ENCODE measurements at regions not wholly inside any gene's neighbourhood (a gene's known extent, or its start where the extent isn't known, plus 50 kb on each side); places are given as distances from the start of the nearest gene placed in this dataset.

DNA sequence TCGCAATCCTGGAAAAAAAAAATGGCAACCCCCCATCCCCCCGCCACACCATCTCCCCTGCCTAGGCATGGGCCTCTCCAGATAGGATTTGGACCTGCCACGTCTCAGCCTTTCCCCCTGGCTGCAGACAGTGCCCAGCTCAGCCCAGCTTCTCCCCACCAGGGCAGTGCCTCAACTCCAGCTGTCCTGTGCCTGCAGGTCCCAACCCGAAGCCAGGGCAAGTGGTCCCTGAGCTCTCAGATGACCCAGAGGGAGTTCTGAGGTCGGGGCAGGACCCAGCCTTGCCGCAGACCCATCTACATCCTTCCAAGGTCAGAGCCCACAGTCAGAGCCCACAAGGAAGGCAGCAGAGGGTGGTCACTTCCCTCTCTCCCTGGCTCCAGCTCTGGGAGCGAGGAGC is 86.7 kb upstream of the POU3F1 start:
- no peak overlapping the region for H3K23ac ChIP-seq (ENCODE audit: low read length in 2 of 2)
- H3K36me3 ChIP-seq (ENCODE audit: control insufficient read depth in 1 of 2, insufficient read depth in 2 of 2, low read depth in 1 of 2, low read length in 2 of 2) = no peaks in the 10 kb centered on the region
- no peaks in the 10 kb centered on the region for H3K79me1 ChIP-seq (replicated peaks; ENCODE audit: low read length, poor library complexity, severe bottlenecking)
- H2BK120ac ChIP-seq (ENCODE audit: low read depth, low read length) = no peak overlapping the region
- H2BK15ac ChIP-seq (ENCODE audit: low read depth, poor library complexity, severe bottlenecking) = no peak overlapping the region
- H3K4ac ChIP-seq (ENCODE audit: low read depth in 1 of 2, low read length in 2 of 2) = no peak overlapping the region
- H3K18ac ChIP-seq (ENCODE audit: low read depth in 1 of 2, low read length in 2 of 2) = no peak overlapping the region
- H3K9me3 ChIP-seq (ENCODE audit: control insufficient read depth, low read length) = no peaks in the 10 kb centered on the region
- no peak for DNase-seq
- H3K4me2 ChIP-seq (ENCODE audit: low read length, poor library complexity, severe bottlenecking) = no peak overlapping the region
- H2BK5ac ChIP-seq (ENCODE audit: low read depth, low read length, poor library complexity, severe bottlenecking) = no peak overlapping the region
- H2AFZ ChIP-seq (ENCODE audit: low read depth, low read length) = no peak overlapping the region
- H3K9ac ChIP-seq (ENCODE audit: low read length) = no peak overlapping the region
- H3K4me1 ChIP-seq (ENCODE audit: control insufficient read depth, insufficient read depth, low read depth, low read length) = peaks cover 12% of the 10 kb centered on the region
- no peak overlapping the region for H3K27ac ChIP-seq (ENCODE audit: low read length, poor library complexity, severe bottlenecking)
- H4K91ac ChIP-seq (ENCODE audit: low read length) = no peak overlapping the region
- H2AK5ac ChIP-seq (ENCODE audit: low read length, severe bottlenecking) = no peak overlapping the region
- peaks cover 51 to 79% of the 10 kb centered on the region in 2 experiments for H3K27me3 ChIP-seq (ENCODE audit: control insufficient read depth in 1 of 2, insufficient read depth in 1 of 2, low read length in 2 of 2)
- WGBS = 71% methylated on average over 7 of the region's 7 CpGs
- no peak overlapping the region for H2BK12ac ChIP-seq (ENCODE audit: low read length in 2 of 2)
- no peak overlapping the region for H4K8ac ChIP-seq (ENCODE audit: low read length)
- no peak overlapping the region for H3K4me3 ChIP-seq (ENCODE audit: insufficient read depth in 1 of 2, low read depth in 1 of 2, low read length in 2 of 2)
- no peak overlapping the region for H3K14ac ChIP-seq (ENCODE audit: low read length in 2 of 2)

- Histone ChIP-seq H2AFZ (ENCODE audit: low read depth, low read length) (no peak overlapping the region), H3K4me3 (ENCODE audit: insufficient read depth in 1 of 2, low read depth in 1 of 2, low read length in 2 of 2) (no peak overlapping the region), H3K4me1 (ENCODE audit: control insufficient read depth, insufficient read depth, low read depth, low read length) (peaks cover 9% of the 10 kb centered on the region), H3K23ac (ENCODE audit: low read length in 2 of 2) (no peak overlapping the region), H3K27ac (ENCODE audit: low read length, poor library complexity, severe bottlenecking) (no peak overlapping the region), H2AK5ac (ENCODE audit: low read length, severe bottlenecking) (no peak overlapping the region), H3K4ac (ENCODE audit: low read depth in 1 of 2, low read length in 2 of 2) (no peak overlapping the region), H4K91ac (ENCODE audit: low read length) (no peak overlapping the region), H3K9ac (ENCODE audit: low read length) (no peak overlapping the region), H3K9me3 (ENCODE audit: control insufficient read depth, low read length) (no peaks in the 10 kb centered on the region), H3K18ac (ENCODE audit: low read depth in 1 of 2, low read length in 2 of 2) (no peak overlapping the region), H2BK5ac (ENCODE audit: low read depth, low read length, poor library complexity, severe bottlenecking) (no peak overlapping the region), H3K4me2 (ENCODE audit: low read length, poor library complexity, severe bottlenecking) (no peak overlapping the region), H4K8ac (ENCODE audit: low read length) (no peak overlapping the region), H3K36me3 (ENCODE audit: control insufficient read depth in 1 of 2, insufficient read depth in 2 of 2, low read depth in 1 of 2, low read length in 2 of 2) (no peaks in the 10 kb centered on the region), H3K14ac (ENCODE audit: low read length in 2 of 2) (no peak overlapping the region), H2BK15ac (ENCODE audit: low read depth, poor library complexity, severe bottlenecking) (no peak overlapping the region), H3K79me1 (replicated peaks; ENCODE audit: low read length, poor library complexity, severe bottlenecking) (no peaks in the 10 kb centered on the region), H2BK120ac (ENCODE audit: low read depth, low read length) (no peak overlapping the region), H3K27me3 (ENCODE audit: control insufficient read depth in 1 of 2, insufficient read depth in 1 of 2, low read length in 2 of 2) (peaks cover 56 to 79% of the 10 kb centered on the region in 2 experiments), H2BK12ac (ENCODE audit: low read length in 2 of 2) (no peak overlapping the region)
- DNase-seq = no peak
- 90% methylated on average over 6 of the region's 6 CpGs for WGBS
These were observed 86.1 kb upstream of the POU3F1 start for GRCh38 chr1:38132681-38133080.

- Histone ChIP-seq H3K27ac (ENCODE audit: low read length, poor library complexity, severe bottlenecking) (no peak overlapping the region), H3K18ac (ENCODE audit: low read depth in 1 of 2, low read length in 2 of 2) (no peak overlapping the region), H2AFZ (ENCODE audit: low read depth, low read length) (no peak overlapping the region), H2AK5ac (ENCODE audit: low read length, severe bottlenecking) (no peak overlapping the region), H2BK120ac (ENCODE audit: low read depth, low read length) (no peak overlapping the region), H3K36me3 (ENCODE audit: control insufficient read depth in 1 of 2, insufficient read depth in 2 of 2, low read depth in 1 of 2, low read length in 2 of 2) (peaks cover 0 to 3% of the 10 kb centered on the region in 2 experiments), H3K79me1 (replicated peaks; ENCODE audit: low read length, poor library complexity, severe bottlenecking) (no peaks in the 10 kb centered on the region), H2BK15ac (ENCODE audit: low read depth, poor library complexity, severe bottlenecking) (no peak overlapping the region), H2BK12ac (ENCODE audit: low read length in 2 of 2) (no peak overlapping the region), H3K9me3 (ENCODE audit: control insufficient read depth, low read length) (no peaks in the 10 kb centered on the region), H4K8ac (ENCODE audit: low read length) (no peak overlapping the region), H3K27me3 (ENCODE audit: control insufficient read depth in 1 of 2, insufficient read depth in 1 of 2, low read length in 2 of 2) (peaks cover 60 to 70% of the 10 kb centered on the region in 2 experiments), H3K4me3 (ENCODE audit: insufficient read depth in 1 of 2, low read depth in 1 of 2, low read length in 2 of 2) (no peak overlapping the region), H4K91ac (ENCODE audit: low read length) (no peak overlapping the region), H3K23ac (ENCODE audit: low read length in 2 of 2) (no peak overlapping the region), H3K14ac (ENCODE audit: low read length in 2 of 2) (no peak overlapping the region), H3K4me1 (ENCODE audit: control insufficient read depth, insufficient read depth, low read depth, low read length) (peaks cover under 1% of the 10 kb centered on the region), H3K4me2 (ENCODE audit: low read length, poor library complexity, severe bottlenecking) (no peak overlapping the region), H3K9ac (ENCODE audit: low read length) (no peak overlapping the region), H3K4ac (ENCODE audit: low read depth in 1 of 2, low read length in 2 of 2) (no peak overlapping the region), H2BK5ac (ENCODE audit: low read depth, low read length, poor library complexity, severe bottlenecking) (no peak overlapping the region)
- 53% methylated on average over 5 of the region's 6 CpGs for WGBS
- no peak for DNase-seq
These were observed 84.5 kb upstream of the POU3F1 start for GRCh38 chr1:38131024-38131585.

DNA sequence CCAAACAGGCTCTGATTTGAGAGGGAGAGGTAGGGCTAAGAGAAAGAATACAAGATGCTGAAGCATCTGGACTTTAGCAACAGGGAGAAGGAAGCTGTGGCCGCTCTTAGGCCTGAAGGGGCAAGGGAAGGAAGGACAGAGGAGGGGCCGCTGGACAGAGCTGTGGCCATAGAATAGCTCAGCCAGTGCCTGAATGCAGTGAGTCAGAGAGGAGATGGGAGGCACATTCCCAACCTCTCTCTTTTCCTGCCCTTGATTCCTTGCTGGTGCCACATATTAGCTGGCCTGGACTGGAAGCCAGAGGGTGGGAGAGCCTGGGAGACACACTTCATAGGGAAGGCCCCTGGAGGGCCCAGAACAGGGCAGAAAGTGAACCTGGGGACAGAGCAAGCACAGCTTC is 83.4 kb upstream of the POU3F1 start:
- Histone ChIP-seq H2AK5ac (ENCODE audit: low read length, severe bottlenecking) (no peak overlapping the region), H2BK120ac (ENCODE audit: low read depth, low read length) (no peak overlapping the region), H3K4me2 (ENCODE audit: low read length, poor library complexity, severe bottlenecking) (no peak overlapping the region), H3K36me3 (ENCODE audit: control insufficient read depth in 1 of 2, insufficient read depth in 2 of 2, low read depth in 1 of 2, low read length in 2 of 2) (peaks cover 0 to 4% of the 10 kb centered on the region in 2 experiments), H3K27me3 (ENCODE audit: control insufficient read depth in 1 of 2, insufficient read depth in 1 of 2, low read length in 2 of 2) (peaks cover 57 to 60% of the 10 kb centered on the region in 2 experiments), H3K23ac (ENCODE audit: low read length in 2 of 2) (no peak overlapping the region), H3K4ac (ENCODE audit: low read depth in 1 of 2, low read length in 2 of 2) (no peak overlapping the region), H3K9ac (ENCODE audit: low read length) (no peak overlapping the region), H4K91ac (ENCODE audit: low read length) (no peak overlapping the region), H3K14ac (ENCODE audit: low read length in 2 of 2) (no peak overlapping the region), H3K18ac (ENCODE audit: low read depth in 1 of 2, low read length in 2 of 2) (no peak overlapping the region), H2BK12ac (ENCODE audit: low read length in 2 of 2) (no peak overlapping the region), H3K79me1 (replicated peaks; ENCODE audit: low read length, poor library complexity, severe bottlenecking) (no peaks in the 10 kb centered on the region), H3K4me1 (ENCODE audit: control insufficient read depth, insufficient read depth, low read depth, low read length) (no peaks in the 10 kb centered on the region), H3K27ac (ENCODE audit: low read length, poor library complexity, severe bottlenecking) (no peak overlapping the region), H2BK15ac (ENCODE audit: low read depth, poor library complexity, severe bottlenecking) (no peak overlapping the region), H2AFZ (ENCODE audit: low read depth, low read length) (no peak overlapping the region), H4K8ac (ENCODE audit: low read length) (no peak overlapping the region), H3K9me3 (ENCODE audit: control insufficient read depth, low read length) (no peaks in the 10 kb centered on the region), H3K4me3 (ENCODE audit: insufficient read depth in 1 of 2, low read depth in 1 of 2, low read length in 2 of 2) (no peak overlapping the region), H2BK5ac (ENCODE audit: low read depth, low read length, poor library complexity, severe bottlenecking) (no peak overlapping the region)
- no peak for DNase-seq
- WGBS = 42% methylated on average over 1 of the region's 2 CpGs

All from mesenchymal stem cell (in vitro differentiated cells and primary cell).